Mesenchymal stem cell (in vitro differentiated cells and primary cell): ENCODE measurements at regions not wholly inside any gene's neighbourhood (a gene's known extent, or its start where the extent isn't known, plus 50 kb on each side); places are given as distances from the start of the nearest gene placed in this dataset.
A peak's percentile ranks its signal among the peaks of the same experiment; 100 is the strongest.

Experiments used
- DNase-seq: peaks from one replicate; pipeline ENCODE4 v3.0.0-alpha.2; 2013
- H2AFZ ChIP-seq: one replicate; pipeline ENCODE4 v1.6.1; 2013; ENCODE audit warnings: low read depth, mild to moderate bottlenecking, control low read depth, inconsistent platforms, low read length, moderate library complexity
- H2AK5ac ChIP-seq: 2 replicates; pipeline ENCODE4 v1.6.1; 2013; ENCODE audit warnings: low read length, moderate library complexity, mild to moderate bottlenecking, inconsistent platforms; ENCODE audit not compliant: severe bottlenecking
- H2BK120ac ChIP-seq: one replicate; pipeline ENCODE4 v1.6.1; 2013; ENCODE audit warnings: low read depth, mild to moderate bottlenecking, inconsistent platforms, low read length, moderate library complexity
- H2BK12ac ChIP-seq, 2 experiments: one replicate each; pipeline ENCODE4 v1.6.1; 2013; ENCODE audit warnings: inconsistent platforms in 2 of 2, low read length in 2 of 2, mild to moderate bottlenecking in 2 of 2, moderate library complexity in 2 of 2, control low read depth in 1 of 2
- H2BK15ac ChIP-seq: one replicate; pipeline ENCODE4 v1.6.1; 2013; ENCODE audit warnings: mild to moderate bottlenecking, low read depth, inconsistent platforms; ENCODE audit not compliant: poor library complexity, severe bottlenecking
- H2BK5ac ChIP-seq: 2 replicates; pipeline ENCODE4 v1.6.1; 2013; ENCODE audit warnings: low read depth, mild to moderate bottlenecking, low read length, control low read depth, inconsistent platforms; ENCODE audit not compliant: poor library complexity, severe bottlenecking
- H3K14ac ChIP-seq, 2 experiments: one replicate each; pipeline ENCODE4 v1.6.1; 2013; ENCODE audit warnings: inconsistent platforms in 2 of 2, low read length in 2 of 2, control low read depth in 1 of 2, mild to moderate bottlenecking in 1 of 2, moderate library complexity in 1 of 2
- H3K18ac ChIP-seq, 2 experiments: one replicate each; pipeline ENCODE4 v1.6.1; 2013; ENCODE audit warnings: inconsistent platforms in 2 of 2, low read length in 2 of 2, control low read depth in 1 of 2, low read depth in 1 of 2, mild to moderate bottlenecking in 1 of 2
- H3K23ac ChIP-seq, 2 experiments: one replicate each; pipeline ENCODE4 v1.6.1; 2013; ENCODE audit warnings: inconsistent platforms in 2 of 2, low read length in 2 of 2, mild to moderate bottlenecking in 2 of 2, moderate library complexity in 2 of 2, control low read depth in 1 of 2
- H3K27ac ChIP-seq: 2 replicates; pipeline ENCODE4 v1.5.1; 2013; ENCODE audit warnings: mild to moderate bottlenecking, moderate library complexity, low read length, control low read depth, inconsistent platforms; ENCODE audit not compliant: poor library complexity, severe bottlenecking
- H3K27me3 ChIP-seq, 2 experiments: 2 replicates each; pipeline versions ENCODE4 v1.6.1 to v1.7.0; 2013; ENCODE audit warnings: low read length in 2 of 2, mild to moderate bottlenecking in 2 of 2, moderate library complexity in 2 of 2, control low read depth in 1 of 2, inconsistent platforms in 1 of 2; ENCODE audit not compliant: control insufficient read depth in 1 of 2, insufficient read depth in 1 of 2
- H3K36me3 ChIP-seq, 2 experiments: 2 replicates each; pipeline versions ENCODE4 v1.6.1 to v1.7.0; 2013; ENCODE audit warnings: low read length in 2 of 2, control low read depth in 1 of 2, inconsistent platforms in 1 of 2, low read depth in 1 of 2, mild to moderate bottlenecking in 1 of 2; ENCODE audit not compliant: insufficient read depth in 2 of 2, control insufficient read depth in 1 of 2
- H3K4ac ChIP-seq, 2 experiments: one replicate each; pipeline ENCODE4 v1.6.1; 2013; ENCODE audit warnings: inconsistent platforms in 2 of 2, low read length in 2 of 2, mild to moderate bottlenecking in 2 of 2, moderate library complexity in 2 of 2, control low read depth in 1 of 2, low read depth in 1 of 2
- H3K4me1 ChIP-seq: 2 replicates; pipeline ENCODE4 v1.6.1; 2013; ENCODE audit warnings: low read depth, low read length, control low read depth; ENCODE audit not compliant: control insufficient read depth, insufficient read depth
- H3K4me2 ChIP-seq: 2 replicates; pipeline ENCODE4 v1.6.1; 2013; ENCODE audit warnings: low read length, mild to moderate bottlenecking, inconsistent platforms; ENCODE audit not compliant: poor library complexity, severe bottlenecking
- H3K4me3 ChIP-seq, 2 experiments: 2 replicates each; pipeline versions ENCODE4 v1.5.1 to v1.7.0; 2013; ENCODE audit warnings: low read length in 2 of 2, mild to moderate bottlenecking in 2 of 2, control low read depth in 1 of 2, low read depth in 1 of 2; ENCODE audit not compliant: insufficient read depth in 1 of 2
- H3K79me1 ChIP-seq: replicated peaks from 2 replicates; pipeline ENCODE4 v1.6.1; 2013; ENCODE audit warnings: mild to moderate bottlenecking, control low read depth, low read length, inconsistent platforms; ENCODE audit not compliant: poor library complexity, severe bottlenecking
- H3K9ac ChIP-seq: 2 replicates; pipeline ENCODE4 v1.7.0; 2013; ENCODE audit warnings: mild to moderate bottlenecking, low read length, moderate library complexity
- H3K9me3 ChIP-seq: 2 replicates; pipeline ENCODE4 v1.7.0; 2013; ENCODE audit warnings: mild to moderate bottlenecking, low read length; ENCODE audit not compliant: control insufficient read depth
- H4K8ac ChIP-seq: one replicate; pipeline ENCODE4 v1.6.1; 2013; ENCODE audit warnings: inconsistent platforms, mild to moderate bottlenecking, low read length, moderate library complexity
- H4K91ac ChIP-seq: one replicate; pipeline ENCODE4 v1.6.1; 2013; ENCODE audit warnings: mild to moderate bottlenecking, low read length, inconsistent platforms
- WGBS: methylation state at CpG from one replicate; pipeline ENCODE4 v1.1.7; 2013; ENCODE audit warnings: mixed read lengths; 5-methylcytosine and 5-hydroxymethylcytosine counted together

DNA sequence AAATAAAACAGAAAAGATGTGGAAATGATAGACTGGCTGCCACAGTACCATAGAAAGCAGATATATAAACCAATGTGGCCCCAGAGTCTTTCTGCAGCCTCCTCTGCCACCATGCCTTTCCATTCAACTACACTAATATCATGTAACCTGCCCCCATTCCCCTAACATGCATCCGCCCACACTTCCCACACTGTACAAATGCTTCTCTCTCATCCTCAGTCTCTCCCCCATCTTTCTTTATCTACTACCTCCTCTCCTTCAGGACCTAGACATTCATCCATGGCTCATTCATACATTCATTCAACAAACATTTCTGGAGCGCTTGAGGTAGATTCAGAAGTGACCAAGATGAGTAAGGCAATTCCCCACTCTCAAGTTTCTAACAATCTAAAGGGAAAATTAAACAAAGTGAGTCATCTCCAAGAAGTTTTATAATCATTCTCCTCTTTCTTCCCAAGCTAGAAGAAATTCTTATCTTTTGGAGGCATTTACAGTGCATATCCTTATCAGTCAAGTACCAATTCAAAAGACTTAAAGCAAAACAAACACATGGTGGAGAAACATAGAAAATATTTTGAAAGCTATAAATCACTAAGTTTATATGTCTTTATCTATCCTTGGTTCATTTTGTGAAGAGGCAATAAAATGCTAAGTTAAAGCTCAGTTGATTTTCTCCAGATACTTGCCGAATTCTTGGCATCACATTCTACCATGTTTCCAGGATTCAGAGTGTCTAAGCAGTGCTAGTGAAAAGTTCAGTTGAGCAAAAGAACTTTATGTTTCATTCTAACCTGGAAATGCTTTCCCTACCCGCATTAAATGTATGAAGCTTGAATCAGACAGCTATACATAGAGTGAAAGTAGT lies 70.5 kb upstream of the FRMD6 start:
- H3K9ac ChIP-seq: peak overlapping the region; percentile 45
- peak overlapping the region; percentile 58 to 85 for H3K18ac ChIP-seq
- peaks cover 1% of the 10 kb centered on the region for H3K79me1 ChIP-seq
- no peak overlapping the region for H2BK120ac ChIP-seq
- no peak overlapping the region for H3K14ac ChIP-seq
- H3K9me3 ChIP-seq: no peaks in the 10 kb centered on the region
- whole genome bisulfite sequencing: 39% methylated on average over 2 of the region's 4 CpGs
- H3K36me3 ChIP-seq: no peaks in the 10 kb centered on the region
- no peak overlapping the region for H2AK5ac ChIP-seq
- H3K23ac ChIP-seq: no peak overlapping the region
- peak overlapping the region in 1 of 2 experiments; percentile 6 for H3K4ac ChIP-seq
- H4K91ac ChIP-seq: no peak overlapping the region
- peak overlapping the region in 1 of 2 experiments; percentile 16 for H3K4me3 ChIP-seq
- H4K8ac ChIP-seq: no peak overlapping the region
- peak overlapping the region in 1 of 2 experiments; percentile 34 for H2BK12ac ChIP-seq
- H2AFZ ChIP-seq: no peak overlapping the region
- no peak overlapping the region for H2BK15ac ChIP-seq
- H3K27me3 ChIP-seq: no peaks in the 10 kb centered on the region
- no peak overlapping the region for H2BK5ac ChIP-seq
- no peaks in the 10 kb centered on the region for H3K4me1 ChIP-seq
- no peak overlapping the region for H3K4me2 ChIP-seq
- H3K27ac ChIP-seq: peak overlapping the region; percentile 16
- peak; percentile 88 for DNase-seq

DNA sequence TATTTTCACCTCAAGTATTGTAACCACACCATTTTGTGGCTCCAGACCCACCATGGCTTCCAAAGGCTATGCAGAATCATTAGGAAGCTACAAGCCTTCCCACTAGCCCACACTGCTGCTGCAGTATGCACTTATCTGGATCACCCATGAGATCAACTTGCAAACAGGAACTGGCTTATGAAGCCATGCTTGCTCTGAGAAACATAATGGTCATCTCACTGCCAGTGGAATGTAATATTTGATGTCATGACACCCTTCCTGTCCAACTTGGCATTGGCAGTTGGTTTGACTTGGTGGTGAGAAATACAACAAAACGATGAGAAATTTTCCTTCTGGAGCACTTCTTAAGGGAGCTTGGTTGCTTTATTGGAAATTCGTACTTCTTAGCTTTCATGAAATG lies 69.3 kb upstream of the FRMD6 start:
- peaks cover 1% of the 10 kb centered on the region for H3K79me1 ChIP-seq
- WGBS: 100% methylated on average over 1 of the region's 2 CpGs
- no peaks in the 10 kb centered on the region for H3K27me3 ChIP-seq
- no peak overlapping the region for H3K4me3 ChIP-seq
- H2AK5ac ChIP-seq: no peak overlapping the region
- H2BK15ac ChIP-seq: no peak overlapping the region
- H3K23ac ChIP-seq: no peak overlapping the region
- H2BK5ac ChIP-seq: no peak overlapping the region
- H3K14ac ChIP-seq: peak overlapping the region in 1 of 2 experiments; percentile 12
- H4K8ac ChIP-seq: peak overlapping the region; percentile 19
- H3K27ac ChIP-seq: no peak overlapping the region
- H2BK120ac ChIP-seq: no peak overlapping the region
- H3K4ac ChIP-seq: peak overlapping the region; percentile 20 to 86
- H4K91ac ChIP-seq: no peak overlapping the region
- no peak overlapping the region for H2AFZ ChIP-seq
- DNase-seq: peak; percentile 33
- no peak overlapping the region for H3K9ac ChIP-seq
- H2BK12ac ChIP-seq: peak overlapping the region in 1 of 2 experiments; percentile 96
- H3K4me2 ChIP-seq: no peak overlapping the region
- H3K9me3 ChIP-seq: no peaks in the 10 kb centered on the region
- H3K4me1 ChIP-seq: no peaks in the 10 kb centered on the region
- peak overlapping the region in 1 of 2 experiments; percentile 90 for H3K18ac ChIP-seq
- H3K36me3 ChIP-seq: no peaks in the 10 kb centered on the region

GRCh38 chr14:51585055-51585454 lies 66.7 kb upstream of the FRMD6 start:
- Histone ChIP-seq H2BK120ac (no peak overlapping the region), H3K14ac (no peak overlapping the region), H3K4me3 (no peak overlapping the region), H2BK5ac (no peak overlapping the region), H2BK12ac (no peak overlapping the region), H3K4ac (no peak overlapping the region), H3K4me1 (no peaks in the 10 kb centered on the region), H3K9me3 (no peaks in the 10 kb centered on the region), H3K23ac (no peak overlapping the region), H3K4me2 (no peak overlapping the region), H2AK5ac (no peak overlapping the region), H3K18ac (no peak overlapping the region), H3K27me3 (no peaks in the 10 kb centered on the region), H3K36me3 (no peaks in the 10 kb centered on the region), H3K9ac (no peak overlapping the region), H3K79me1 (peaks cover 1% of the 10 kb centered on the region), H2BK15ac (no peak overlapping the region), H2AFZ (no peak overlapping the region), H4K91ac (no peak overlapping the region), H3K27ac (no peak overlapping the region), H4K8ac (no peak overlapping the region)
- no peak for DNase-seq
- WGBS: 91% methylated on average over 5 of the region's 5 CpGs

GRCh38 chr14:51592836-51593235 lies 58.9 kb upstream of the FRMD6 start:
- no peak overlapping the region for H3K4ac ChIP-seq
- H3K14ac ChIP-seq: no peak overlapping the region
- H3K27me3 ChIP-seq: no peaks in the 10 kb centered on the region
- H2AK5ac ChIP-seq: no peak overlapping the region
- no peak overlapping the region for H3K27ac ChIP-seq
- H2BK15ac ChIP-seq: no peak overlapping the region
- no peak overlapping the region for H3K4me3 ChIP-seq
- no peak overlapping the region for H3K9ac ChIP-seq
- no peaks in the 10 kb centered on the region for H3K79me1 ChIP-seq
- H3K23ac ChIP-seq: no peak overlapping the region
- H2AFZ ChIP-seq: no peak overlapping the region
- H4K91ac ChIP-seq: no peak overlapping the region
- peaks cover 6% of the 10 kb centered on the region for H3K4me1 ChIP-seq
- H2BK12ac ChIP-seq: peak overlapping the region in 1 of 2 experiments; percentile 24
- no peaks in the 10 kb centered on the region for H3K9me3 ChIP-seq
- no peak overlapping the region for H2BK120ac ChIP-seq
- H3K18ac ChIP-seq: no peak overlapping the region
- H4K8ac ChIP-seq: no peak overlapping the region
- DNase-seq: no peak
- H3K4me2 ChIP-seq: no peak overlapping the region
- H2BK5ac ChIP-seq: no peak overlapping the region
- H3K36me3 ChIP-seq: no peaks in the 10 kb centered on the region
- 58% methylated on average over 2 of the region's 2 CpGs for WGBS
